HepG2 (cell line): ENCODE measurements at regions not wholly inside any gene's neighbourhood (a gene's known extent, or its start where the extent isn't known, plus 50 kb on each side); places are given as distances from the start of the nearest gene placed in this dataset.

Source experiments
- AKAP8 ChIP-seq: sonication (generic); formaldehyde crosslinking; IDR thresholded peaks from 2 replicates; pipeline ENCODE4 v1.5.1; 2020; ENCODE audit warnings: mild to moderate bottlenecking, missing genetic modification reagents
- FOXA1 ChIP-seq, 2 experiments: fragments of 450-650 bp in 1 of 2; sonication (generic) in 1 of 2; formaldehyde crosslinking in 1 of 2; IDR thresholded peaks; 2 replicates each; pipeline versions ENCODE4 v1.4.0 to v1.6.1; 2016 to 2020; ENCODE audit warnings: missing genetic modification reagents in 1 of 2
- KDM5B ChIP-seq: sonication (generic); formaldehyde crosslinking; IDR thresholded peaks from 2 replicates; pipeline ENCODE4 v1.4.0; 2020; ENCODE audit warnings: missing genetic modification reagents, mild to moderate bottlenecking, borderline replicate concordance
- SMC3 ChIP-seq: IDR thresholded peaks from 2 replicates; pipeline ENCODE4 v1.6.1; 2011; ENCODE audit warnings: low read length, improper control_type of control experiment
- YY1 ChIP-seq: IDR thresholded peaks from 2 replicates; pipeline ENCODE4 v1.6.1; 2011; ENCODE audit warnings: low read length, low read depth, moderate library complexity, mild to moderate bottlenecking; ENCODE audit not compliant: insufficient read depth, insufficient replicate concordance
- ZNF331 ChIP-seq: sonication (generic); formaldehyde crosslinking; IDR thresholded peaks from 2 replicates; pipeline ENCODE4 v1.4.0; 2020; ENCODE audit warnings: missing genetic modification reagents
- ZNF761 ChIP-seq: sonication (generic); formaldehyde crosslinking; conservative IDR thresholded peaks from 2 replicates; pipeline ENCODE4 v1.4.0; 2020; ENCODE audit warnings: mild to moderate bottlenecking, missing genetic modification reagents
- ZNF768 ChIP-seq: sonication (generic); formaldehyde crosslinking; IDR thresholded peaks from 2 replicates; pipeline ENCODE4 v1.4.0; 2020; ENCODE audit warnings: missing genetic modification reagents
- TF ChIP-seq, protein P1 (sequence below): fragments of 450-650 bp; IDR thresholded peaks from 2 replicates; pipeline ENCODE4 v1.6.1; 2017; ENCODE audit warnings: mild to moderate bottlenecking
- TF ChIP-seq, protein P2 (sequence below): sonication (generic); formaldehyde crosslinking; IDR thresholded peaks from 2 replicates; pipeline ENCODE4 v1.5.1; 2020; ENCODE audit warnings: mild to moderate bottlenecking, missing genetic modification reagents, moderate library complexity

DNA sequence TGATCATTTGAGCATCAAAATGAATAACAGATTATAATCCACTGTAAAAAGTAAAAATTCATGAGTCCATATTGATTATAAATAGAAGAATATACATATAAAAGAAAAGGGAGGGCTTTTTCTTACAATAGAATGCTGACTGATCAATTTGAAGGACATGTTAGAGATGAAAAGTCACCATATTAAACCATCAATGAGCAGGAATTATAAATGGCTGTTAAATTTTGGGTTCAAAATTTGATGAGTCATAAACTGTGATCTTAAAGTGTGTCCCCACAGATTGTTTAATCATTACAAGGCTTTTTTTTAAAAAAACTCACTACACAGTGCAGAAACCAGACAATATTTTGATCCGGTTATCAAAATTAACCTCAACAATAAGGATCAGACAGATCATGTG is 434.5 kb downstream of the BCL11A start:
- TF ChIP-seq SMC3 = no peak
- TF ChIP-seq YY1 = no peak
- no peak for TF ChIP-seq AKAP8 (CRISPR knock-in tag)
- no peak for TF ChIP-seq ZNF761 (CRISPR knock-in tag)
- TF ChIP-seq ZNF768 = no peak
- TF ChIP-seq, protein P1, sequence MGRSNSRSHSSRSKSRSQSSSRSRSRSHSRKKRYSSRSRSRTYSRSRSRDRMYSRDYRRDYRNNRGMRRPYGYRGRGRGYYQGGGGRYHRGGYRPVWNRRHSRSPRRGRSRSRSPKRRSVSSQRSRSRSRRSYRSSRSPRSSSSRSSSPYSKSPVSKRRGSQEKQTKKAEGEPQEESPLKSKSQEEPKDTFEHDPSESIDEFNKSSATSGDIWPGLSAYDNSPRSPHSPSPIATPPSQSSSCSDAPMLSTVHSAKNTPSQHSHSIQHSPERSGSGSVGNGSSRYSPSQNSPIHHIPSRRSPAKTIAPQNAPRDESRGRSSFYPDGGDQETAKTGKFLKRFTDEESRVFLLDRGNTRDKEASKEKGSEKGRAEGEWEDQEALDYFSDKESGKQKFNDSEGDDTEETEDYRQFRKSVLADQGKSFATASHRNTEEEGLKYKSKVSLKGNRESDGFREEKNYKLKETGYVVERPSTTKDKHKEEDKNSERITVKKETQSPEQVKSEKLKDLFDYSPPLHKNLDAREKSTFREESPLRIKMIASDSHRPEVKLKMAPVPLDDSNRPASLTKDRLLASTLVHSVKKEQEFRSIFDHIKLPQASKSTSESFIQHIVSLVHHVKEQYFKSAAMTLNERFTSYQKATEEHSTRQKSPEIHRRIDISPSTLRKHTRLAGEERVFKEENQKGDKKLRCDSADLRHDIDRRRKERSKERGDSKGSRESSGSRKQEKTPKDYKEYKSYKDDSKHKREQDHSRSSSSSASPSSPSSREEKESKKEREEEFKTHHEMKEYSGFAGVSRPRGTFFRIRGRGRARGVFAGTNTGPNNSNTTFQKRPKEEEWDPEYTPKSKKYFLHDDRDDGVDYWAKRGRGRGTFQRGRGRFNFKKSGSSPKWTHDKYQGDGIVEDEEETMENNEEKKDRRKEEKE = no peak
- no peak for TF ChIP-seq ZNF331
- no peak for TF ChIP-seq KDM5B (CRISPR knock-in tag)
- TF ChIP-seq, protein P2, sequence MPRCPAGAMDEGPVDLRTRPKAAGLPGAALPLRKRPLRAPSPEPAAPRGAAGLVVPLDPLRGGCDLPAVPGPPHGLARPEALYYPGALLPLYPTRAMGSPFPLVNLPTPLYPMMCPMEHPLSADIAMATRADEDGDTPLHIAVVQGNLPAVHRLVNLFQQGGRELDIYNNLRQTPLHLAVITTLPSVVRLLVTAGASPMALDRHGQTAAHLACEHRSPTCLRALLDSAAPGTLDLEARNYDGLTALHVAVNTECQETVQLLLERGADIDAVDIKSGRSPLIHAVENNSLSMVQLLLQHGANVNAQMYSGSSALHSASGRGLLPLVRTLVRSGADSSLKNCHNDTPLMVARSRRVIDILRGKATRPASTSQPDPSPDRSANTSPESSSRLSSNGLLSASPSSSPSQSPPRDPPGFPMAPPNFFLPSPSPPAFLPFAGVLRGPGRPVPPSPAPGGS (CRISPR knock-in tag) = no peak
- TF ChIP-seq FOXA1 (IDR thresholded peaks at IDR 0.05) = no peak
- TF ChIP-seq FOXA1 (CRISPR knock-in tag; IDR thresholded peaks at IDR 0.05) = no peak
